BE2C (cell line): ENCODE measurements at regions not wholly inside any gene's neighbourhood (a gene's known extent, or its start where the extent isn't known, plus 50 kb on each side); places are given as distances from the start of the nearest gene placed in this dataset.

Experiments
- DNase-seq: peaks from one replicate; pipeline ENCODE4 v3.0.0-alpha.2; 2020
- H3K27me3 ChIP-seq: fragments of 250-450 bp; sonication (Bioruptor Pico); 2 replicates; pipeline ENCODE4 v1.5.1; 2020; ENCODE audit warnings: mild to moderate bottlenecking
- H3K36me3 ChIP-seq: fragments of 250-450 bp; sonication (Bioruptor Pico); 2 replicates; pipeline ENCODE4 v1.5.1; 2020; ENCODE audit warnings: mild to moderate bottlenecking
- H3K4me1 ChIP-seq: fragments of 250-450 bp; sonication (Bioruptor Pico); 2 replicates; pipeline ENCODE4 v1.5.1; 2020
- H3K4me3 ChIP-seq: 2 replicates; pipeline ENCODE4 v1.5.1; 2011; ENCODE audit warnings: low read depth, low read length
- H3K9me3 ChIP-seq: fragments of 250-450 bp; sonication (Bioruptor Pico); 2 replicates; pipeline ENCODE4 v1.5.1; 2020
- TF ChIP-seq, protein P1 (sequence below): IDR thresholded peaks from 2 replicates; pipeline ENCODE4 v1.5.1; 2012; ENCODE audit warnings: mild to moderate bottlenecking, low read depth, low read length

DNA sequence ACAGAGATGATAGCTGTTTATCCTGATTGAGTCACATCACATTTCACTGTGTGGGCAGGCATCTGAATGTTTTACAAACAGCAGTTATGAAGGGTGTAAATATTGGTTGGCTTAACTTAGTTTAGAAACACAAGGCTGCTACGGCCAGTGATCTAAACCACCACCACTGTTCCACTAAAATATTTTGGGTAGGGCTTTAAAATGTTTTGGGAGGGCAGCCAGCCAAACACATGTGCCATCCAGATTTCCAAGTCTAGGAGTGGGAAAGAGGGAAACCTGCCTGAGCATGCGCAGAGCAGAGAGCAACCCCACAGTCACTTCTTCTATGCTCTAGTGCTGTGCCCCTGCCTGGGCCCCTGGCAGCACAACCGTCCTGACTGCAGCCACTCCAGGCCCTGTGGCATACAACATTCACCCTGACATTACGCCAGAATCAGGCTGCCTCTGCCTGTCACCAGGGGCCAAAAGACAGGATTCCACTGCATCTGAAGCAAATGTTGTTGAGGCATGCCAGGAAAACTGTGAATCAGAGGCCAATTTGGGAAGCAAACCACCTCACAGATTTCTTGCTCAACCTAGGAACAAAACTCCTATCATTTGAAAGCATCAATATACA is 74.8 kb upstream of the COL5A2 start:
- Histone ChIP-seq H3K27me3 (no peaks in the 10 kb centered on the region), H3K9me3 (no peaks in the 10 kb centered on the region), H3K4me3 (no peak overlapping the region), H3K36me3 (no peaks in the 10 kb centered on the region; the same call in 1 of the 2 replicates), H3K4me1 (peaks cover 3% of the 10 kb centered on the region; the same call in 1 of the 2 replicates)
- DNase-seq: no peak
- TF ChIP-seq, protein P1, sequence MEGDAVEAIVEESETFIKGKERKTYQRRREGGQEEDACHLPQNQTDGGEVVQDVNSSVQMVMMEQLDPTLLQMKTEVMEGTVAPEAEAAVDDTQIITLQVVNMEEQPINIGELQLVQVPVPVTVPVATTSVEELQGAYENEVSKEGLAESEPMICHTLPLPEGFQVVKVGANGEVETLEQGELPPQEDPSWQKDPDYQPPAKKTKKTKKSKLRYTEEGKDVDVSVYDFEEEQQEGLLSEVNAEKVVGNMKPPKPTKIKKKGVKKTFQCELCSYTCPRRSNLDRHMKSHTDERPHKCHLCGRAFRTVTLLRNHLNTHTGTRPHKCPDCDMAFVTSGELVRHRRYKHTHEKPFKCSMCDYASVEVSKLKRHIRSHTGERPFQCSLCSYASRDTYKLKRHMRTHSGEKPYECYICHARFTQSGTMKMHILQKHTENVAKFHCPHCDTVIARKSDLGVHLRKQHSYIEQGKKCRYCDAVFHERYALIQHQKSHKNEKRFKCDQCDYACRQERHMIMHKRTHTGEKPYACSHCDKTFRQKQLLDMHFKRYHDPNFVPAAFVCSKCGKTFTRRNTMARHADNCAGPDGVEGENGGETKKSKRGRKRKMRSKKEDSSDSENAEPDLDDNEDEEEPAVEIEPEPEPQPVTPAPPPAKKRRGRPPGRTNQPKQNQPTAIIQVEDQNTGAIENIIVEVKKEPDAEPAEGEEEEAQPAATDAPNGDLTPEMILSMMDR: no peak

DNA sequence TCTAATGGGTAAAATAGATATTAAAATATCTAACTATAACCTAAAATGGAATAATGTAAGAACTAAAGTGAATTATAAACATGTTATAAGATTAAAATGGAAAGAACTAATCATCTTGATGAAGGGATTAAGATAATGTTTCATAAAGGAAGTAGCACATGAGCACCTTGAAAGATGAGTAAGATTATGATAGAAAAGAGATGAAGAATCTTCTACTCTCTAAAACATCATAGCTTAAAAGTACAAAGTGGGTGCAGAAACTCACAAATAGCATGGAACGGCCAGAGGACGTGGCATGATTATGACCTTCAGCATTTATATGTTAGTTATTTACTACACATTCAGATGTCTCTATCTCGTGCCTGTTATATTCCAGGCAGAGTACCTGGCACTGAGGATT is 76.2 kb upstream of the COL5A2 start:
- no peaks in the 10 kb centered on the region for H3K27me3 ChIP-seq
- TF ChIP-seq, protein P1: no peak
- no peak for DNase-seq
- no peak overlapping the region for H3K4me3 ChIP-seq
- peaks cover 3% of the 10 kb centered on the region; the same call in 1 of the 2 replicates for H3K4me1 ChIP-seq
- no peaks in the 10 kb centered on the region; the same call in 1 of the 2 replicates for H3K36me3 ChIP-seq
- H3K9me3 ChIP-seq: no peaks in the 10 kb centered on the region

DNA sequence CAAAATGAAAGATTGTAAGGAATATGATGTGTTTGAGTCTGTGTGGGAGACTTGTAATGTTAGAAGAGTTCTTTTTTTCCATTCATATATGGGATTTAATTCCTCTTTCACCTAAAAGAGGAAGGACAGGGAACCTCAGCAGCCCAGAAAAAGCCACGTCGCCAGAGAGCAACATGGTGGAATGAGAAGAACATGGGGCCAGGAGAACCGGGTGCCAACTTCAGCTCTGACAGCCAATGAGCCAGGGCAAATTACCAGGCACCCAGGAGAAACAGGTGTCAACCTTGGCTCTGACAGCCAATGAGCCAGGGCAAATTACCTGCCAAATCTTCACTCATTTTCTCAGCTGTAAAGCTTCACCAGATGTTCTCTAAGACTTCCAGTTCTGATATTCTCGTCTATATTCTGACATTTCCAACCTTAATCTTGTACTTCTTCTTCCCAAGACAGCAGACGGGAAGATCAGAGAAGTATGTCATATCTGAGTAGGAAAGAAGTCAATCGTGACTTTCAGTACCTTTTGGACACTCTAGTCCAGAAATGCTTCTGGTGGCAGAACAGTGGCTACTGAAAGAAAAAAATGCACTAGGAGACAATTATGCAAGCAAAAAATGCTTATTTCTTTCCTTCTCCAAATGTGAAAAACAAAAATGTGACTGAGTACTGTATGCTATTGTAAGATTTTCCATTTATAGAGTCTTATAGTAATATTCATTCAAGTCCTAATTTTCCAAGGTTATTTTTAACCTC is 79.2 kb upstream of the COL5A2 start:
- H3K9me3 ChIP-seq: no peaks in the 10 kb centered on the region
- no peak overlapping the region for H3K4me3 ChIP-seq
- H3K36me3 ChIP-seq: no peaks in the 10 kb centered on the region
- no peaks in the 10 kb centered on the region for H3K4me1 ChIP-seq
- DNase-seq: no peak
- TF ChIP-seq, protein P1: no peak
- H3K27me3 ChIP-seq: no peaks in the 10 kb centered on the region

DNA sequence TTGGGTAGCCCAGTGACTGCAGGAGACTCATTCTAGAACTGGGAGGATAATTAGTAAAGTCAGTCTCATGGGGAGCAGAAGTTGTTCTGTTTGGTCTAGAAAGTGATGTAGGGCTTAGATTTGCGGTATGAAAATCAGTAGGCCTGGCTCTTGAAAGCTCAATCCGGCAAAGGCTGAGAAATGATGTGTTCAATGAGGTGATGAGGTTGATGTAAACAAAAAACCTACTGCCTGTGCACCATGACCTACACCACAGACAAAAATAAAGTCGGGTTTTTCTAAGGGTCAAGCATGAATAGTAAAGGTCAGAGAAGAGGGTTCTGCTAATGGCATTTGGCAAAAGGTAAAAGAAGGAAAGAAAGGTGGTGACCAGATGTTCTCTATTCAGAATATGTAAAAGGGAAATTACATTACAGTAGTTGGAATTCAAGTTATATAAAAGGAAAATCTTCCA is 80.8 kb upstream of the COL5A2 start:
- no peaks in the 10 kb centered on the region for H3K4me1 ChIP-seq
- no peaks in the 10 kb centered on the region for H3K36me3 ChIP-seq
- TF ChIP-seq, protein P1: no peak
- no peaks in the 10 kb centered on the region for H3K9me3 ChIP-seq
- DNase-seq: no peak
- no peaks in the 10 kb centered on the region for H3K27me3 ChIP-seq
- H3K4me3 ChIP-seq: no peak overlapping the region

DNA sequence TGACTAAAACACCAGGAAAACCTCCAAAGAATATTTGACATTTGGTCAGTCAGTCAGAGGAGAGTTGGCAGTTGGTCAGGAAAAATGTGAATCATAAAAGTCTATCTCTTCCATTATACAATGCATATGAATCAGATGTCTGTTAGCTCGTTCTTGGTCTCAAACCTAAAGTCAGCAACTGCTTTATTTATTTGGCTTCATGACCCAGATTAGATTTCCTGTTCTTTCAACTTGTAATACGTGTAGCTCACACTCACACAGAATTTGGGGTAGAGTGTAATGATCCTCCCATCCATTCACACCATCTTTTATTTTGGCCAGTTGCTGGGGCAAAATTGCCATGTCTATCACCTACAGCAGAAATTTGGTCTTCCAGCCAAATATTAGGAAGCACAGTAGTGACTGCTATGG is 81.9 kb upstream of the COL5A2 start:
- Histone ChIP-seq H3K4me1 (no peaks in the 10 kb centered on the region), H3K4me3 (no peak overlapping the region), H3K36me3 (no peaks in the 10 kb centered on the region), H3K9me3 (no peaks in the 10 kb centered on the region), H3K27me3 (no peaks in the 10 kb centered on the region)
- DNase-seq: no peak
- TF ChIP-seq, protein P1: no peak

DNA sequence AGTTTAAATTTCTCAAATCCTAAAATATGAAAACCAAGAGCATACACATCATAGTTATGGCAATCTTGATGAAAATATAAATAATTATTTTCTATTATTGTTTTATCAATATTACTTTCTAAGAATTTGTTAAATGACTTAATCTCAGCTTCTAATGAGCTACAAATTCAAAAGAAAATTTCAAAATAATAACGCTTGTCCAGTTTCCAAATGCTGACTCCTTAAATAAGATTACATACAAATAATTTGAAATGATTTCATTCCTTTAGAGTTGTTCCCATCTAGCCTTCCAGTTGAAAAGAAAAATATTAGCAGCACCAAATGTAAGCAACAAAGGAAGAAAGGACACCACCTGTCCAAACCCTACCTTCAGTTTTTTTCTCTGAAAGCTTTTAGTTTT is 82.4 kb upstream of the COL5A2 start:
- no peak for DNase-seq
- no peaks in the 10 kb centered on the region for H3K27me3 ChIP-seq
- H3K4me1 ChIP-seq: no peaks in the 10 kb centered on the region
- H3K36me3 ChIP-seq: no peaks in the 10 kb centered on the region
- no peak overlapping the region for H3K4me3 ChIP-seq
- TF ChIP-seq, protein P1: no peak
- H3K9me3 ChIP-seq: no peaks in the 10 kb centered on the region
